HG03354 (cell line): ENCODE measurements at regions not wholly inside any gene's neighbourhood (a gene's known extent, or its start where the extent isn't known, plus 50 kb on each side); places are given as distances from the start of the nearest gene placed in this dataset.

Experiments
- ATAC-seq: cut with Tn5 transposase; IDR thresholded peaks from one replicate; pipeline ENCODE4 v1.9.1; 2021; ENCODE audit warnings: mild to moderate bottlenecking; ENCODE audit not compliant: unreplicated experiment, poor library complexity, severe bottlenecking

DNA sequence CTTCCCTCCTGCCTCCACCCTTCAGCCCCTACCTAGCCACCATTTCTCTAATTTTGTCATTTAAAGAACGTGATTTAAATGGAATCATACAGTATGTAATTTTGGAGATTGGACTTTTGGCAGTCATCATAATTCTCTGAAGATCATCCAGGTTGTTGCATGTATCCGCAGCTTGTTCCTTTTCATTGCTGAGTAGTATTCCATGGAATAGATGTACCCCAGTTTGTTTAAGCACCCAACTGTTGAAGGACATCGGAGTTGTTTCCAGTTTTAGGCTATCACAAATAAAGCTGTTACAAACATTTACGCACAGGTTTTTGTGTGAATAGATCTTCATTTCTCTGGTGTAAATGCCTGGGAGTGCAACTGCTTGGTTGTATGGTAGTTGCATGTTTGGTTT is 61.1 kb upstream of the PWP1 start:
- ATAC-seq = no peak

DNA sequence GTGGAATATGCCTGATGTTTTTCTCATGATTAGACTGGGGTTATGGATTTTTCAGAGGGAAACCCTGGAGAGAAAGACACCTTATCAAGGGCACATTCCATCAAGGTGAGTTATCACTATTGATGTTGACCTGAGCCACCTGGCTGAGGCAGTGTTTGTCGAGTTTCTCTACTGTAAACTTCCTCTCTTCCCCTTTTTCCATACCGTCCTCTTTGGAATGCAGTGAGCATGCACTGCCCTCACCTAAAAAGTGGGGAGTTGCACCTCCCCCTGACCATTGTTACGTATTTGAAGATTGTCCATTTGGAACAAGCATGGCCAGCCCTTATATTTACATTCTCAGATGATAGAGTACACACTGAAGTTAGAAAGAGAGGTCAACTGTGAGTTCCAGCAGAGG is 53.9 kb upstream of the PWP1 start:
- ATAC-seq = no peak

DNA sequence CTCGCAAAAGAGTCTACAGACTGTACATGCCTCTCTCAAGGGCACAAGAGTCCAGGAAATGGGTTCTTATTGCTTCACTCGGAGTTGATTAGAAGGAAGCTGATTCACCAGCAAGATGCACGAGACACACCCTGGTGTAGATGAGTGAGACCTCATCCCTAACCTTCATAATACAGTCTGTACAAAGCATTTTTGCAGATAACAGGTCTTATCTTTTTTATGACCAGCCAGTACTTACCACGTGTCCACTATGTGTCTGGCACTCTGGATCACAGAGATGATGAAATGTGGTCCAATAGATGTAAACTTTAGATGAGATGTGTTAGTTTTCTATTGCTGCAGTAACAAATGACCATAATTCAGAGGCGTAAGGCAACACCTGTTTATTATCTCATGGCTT is 53.4 kb upstream of the PWP1 start:
- no peak for ATAC-seq

GRCh38 chr12:107634530-107634929 is 51.1 kb upstream of the PWP1 start:
- no peak for ATAC-seq

GRCh38 chr12:107635139-107635538 is 50.5 kb upstream of the PWP1 start:
- no peak for ATAC-seq
